B cell (primary cell): ENCODE measurements at regions not wholly inside any gene's neighbourhood (a gene's known extent, or its start where the extent isn't known, plus 50 kb on each side); places are given as distances from the start of the nearest gene placed in this dataset.

ENCODE experiments used
- ATAC-seq: fragments of 200-7000 bp; cut with Tn5 transposase; one replicate; pipeline ENCODE4 v1.10.0; 2021; ENCODE audit warnings: low read depth, mild to moderate bottlenecking, moderate number of reproducible peaks, moderate library complexity
- CTCF ChIA-PET: fragments of 350-600 bp; sonication (Branson Sonifier 250); formaldehyde crosslinking; loops from one replicate; lab custom pipeline; 2021; ENCODE audit warnings: antibody characterized with exemption, inconsistent platforms; lab: Charles Lee
- POLR2A ChIA-PET: fragments of 350-600 bp; sonication (Branson Sonifier 250); formaldehyde crosslinking; loops from one replicate; lab custom pipeline; 2021; ENCODE audit warnings: antibody characterized with exemption; lab: Charles Lee
- DNase-seq: peaks from one replicate; pipeline ENCODE4 v3.0.0; 2013
- H2AFZ ChIP-seq: 2 replicates; pipeline ENCODE4 v1.6.1; 2012; ENCODE audit warnings: mild to moderate bottlenecking, low read depth, low read length; ENCODE audit not compliant: insufficient read depth, poor library complexity, severe bottlenecking
- H3K27ac ChIP-seq, 2 donors: 1 replicate in 1 of 2; 2 replicates in 1 of 2; pipeline ENCODE4 v1.5.1; 2012 to 2013; ENCODE audit warnings: low read length in 2 of 2, mild to moderate bottlenecking in 2 of 2, moderate library complexity in 1 of 2
- H3K27me3 ChIP-seq, 4 experiments: fragments of 200-600 bp in 1 of 4; sonication (generic) in 1 of 4; replicated peaks in 1 of 4; 1 replicate in 2 of 4; 2 replicates in 2 of 4; pipeline versions ENCODE4 v1.6.1 to v1.7.0; 2013 to 2016; ENCODE audit warnings: low read length in 3 of 4, mild to moderate bottlenecking in 2 of 4, mixed read lengths in 1 of 4, moderate library complexity in 1 of 4; ENCODE audit not compliant: insufficient read depth in 4 of 4, control insufficient read depth in 3 of 4; ENCODE audit errors: control extremely low read depth in 1 of 4
- H3K36me3 ChIP-seq, 2 experiments: replicated peaks in 1 of 2; 1 replicate in 1 of 2; 2 replicates in 1 of 2; pipeline versions ENCODE4 v1.6.1 to v1.7.1; 2013; ENCODE audit warnings: low read length in 1 of 2; ENCODE audit not compliant: insufficient read depth in 2 of 2, control insufficient read depth in 1 of 2; ENCODE audit errors: control extremely low read depth in 1 of 2, extremely low read depth in 1 of 2
- H3K4me1 ChIP-seq, 2 donors: fragments of 200-600 bp in 1 of 2; sonication (generic) in 1 of 2; 1 replicate in 1 of 2; 2 replicates in 1 of 2; pipeline versions ENCODE4 v1.5.1 to v1.6.1; 2013 to 2017; ENCODE audit warnings: low read length in 2 of 2; ENCODE audit not compliant: control insufficient read depth in 2 of 2, insufficient read depth in 2 of 2
- H3K4me2 ChIP-seq: replicated peaks from 2 replicates; pipeline ENCODE3; 2012; ENCODE audit warnings: mild to moderate bottlenecking, low read depth, low read length; ENCODE audit not compliant: poor library complexity, severe bottlenecking
- H3K4me3 ChIP-seq, 5 experiments: fragments of 200-600 bp in 1 of 5; sonication (generic) in 1 of 5; 1 replicate in 3 of 5; 2 replicates in 2 of 5; pipeline versions ENCODE4 v1.5.1 to v1.7.0; 2011 to 2016; ENCODE audit warnings: low read length in 4 of 5, mild to moderate bottlenecking in 4 of 5, low read depth in 2 of 5, control low read depth in 1 of 5, moderate library complexity in 1 of 5; ENCODE audit not compliant: insufficient read depth in 1 of 5; ENCODE audit errors: control extremely low read depth in 1 of 5, extremely low read depth in 1 of 5
- H3K79me2 ChIP-seq: fragments of 200-600 bp; sonication (generic); one replicate; pipeline ENCODE4 v1.6.0; 2016; ENCODE audit warnings: low read length; ENCODE audit not compliant: control insufficient read depth, insufficient read depth
- H3K9ac ChIP-seq: fragments of 200-600 bp; sonication (generic); 2 replicates; pipeline ENCODE4 v1.6.1; 2017; ENCODE audit warnings: mild to moderate bottlenecking, low read length, moderate library complexity
- H3K9me3 ChIP-seq, 3 donors: one replicate each; pipeline versions ENCODE4 v1.6.1 to v1.7.1; 2013; ENCODE audit warnings: low read length in 2 of 3; ENCODE audit not compliant: control insufficient read depth in 2 of 3, insufficient read depth in 1 of 3; ENCODE audit errors: control extremely low read depth in 1 of 3
- H4K20me1 ChIP-seq: 2 replicates; pipeline ENCODE4 v1.6.0; 2012; ENCODE audit warnings: mild to moderate bottlenecking, low read length; ENCODE audit not compliant: insufficient read depth, control insufficient read depth, poor library complexity, severe bottlenecking
- H3K27ac Mint-ChIP-seq: one replicate; pipeline ENCODE4 v1.8.0; 2021; ENCODE audit warnings: mixed read lengths
- H3K27me3 Mint-ChIP-seq: one replicate; pipeline ENCODE4 v1.8.0; 2021; ENCODE audit warnings: mixed read lengths
- H3K4me1 Mint-ChIP-seq: one replicate; pipeline ENCODE4 v1.8.0; 2021; ENCODE audit warnings: mixed read lengths
- H3K4me3 Mint-ChIP-seq: one replicate; pipeline ENCODE4 v1.8.0; 2021; ENCODE audit warnings: mixed read lengths
- H3K9me3 Mint-ChIP-seq: one replicate; pipeline ENCODE4 v1.8.0; 2022; ENCODE audit warnings: mixed read lengths; ENCODE audit not compliant: insufficient read depth
- CTCF ChIP-seq: fragments of 200-600 bp; IDR thresholded peaks from one replicate; pipeline ENCODE4 v1.8.0; 2022; ENCODE audit warnings: antibody characterized with exemption, mild to moderate bottlenecking
- EZH2 ChIP-seq: IDR thresholded peaks from 2 replicates; pipeline ENCODE4 v1.6.1; 2012; ENCODE audit warnings: borderline replicate concordance, low read depth, mild to moderate bottlenecking, moderate library complexity, low read length; ENCODE audit not compliant: insufficient read depth, poor library complexity, severe bottlenecking
- WGBS: methylation state at CpG from one replicate; pipeline ENCODE4 v1.1.5; 2013; ENCODE audit warnings: missing lambda C conversion rate; ENCODE audit not compliant: insufficient coverage; 5-methylcytosine and 5-hydroxymethylcytosine counted together
- intact Hi-C: fragments of 100-400 bp; cut with micrococcal nuclease; formaldehyde crosslinking; loops from one replicate; pipeline ENCODE4 v1.10.0; 2022

- Histone ChIP-seq H3K79me2 (no peaks in the 10 kb centered on the region), H3K4me1 (no peaks in the 10 kb centered on the region), H3K27ac (no peak overlapping the region), H3K36me3 (no peaks in the 10 kb centered on the region), H3K27me3 (no peaks in the 10 kb centered on the region), H3K4me2 (no peak overlapping the region), H2AFZ (no peak overlapping the region), H3K4me3 (no peak overlapping the region), H4K20me1 (no peaks in the 10 kb centered on the region), H3K9ac (no peak overlapping the region), H3K9me3 (peaks cover 0 to 10% (median 0%) of the 10 kb centered on the region in 3 donors)
- POLR2A ChIA-PET, result no interaction called here
- intact Hi-C loops, result no loop called here
- CTCF ChIA-PET, result no interaction called here
- WGBS, result no CpG with 5 or more reads among the region's 3 CpGs
- H3K4me3 Mint-ChIP-seq, result no peak overlapping the region
- H3K4me1 Mint-ChIP-seq, result no peaks in the 10 kb centered on the region
- TF ChIP-seq EZH2 (no peak), CTCF (no peak)
- H3K27ac Mint-ChIP-seq, result no peak overlapping the region
- peaks cover 23% of the 10 kb centered on the region for H3K27me3 Mint-ChIP-seq
- DNase-seq (no peak), ATAC-seq (no peak)
- H3K9me3 Mint-ChIP-seq, result no peaks in the 10 kb centered on the region
These were observed 74.9 kb upstream of the KL start for GRCh38 chr13:32941368-32941767.

GRCh38 chr13:32946558-32946957, 69.7 kb upstream of the KL start:
- Mint-ChIP-seq H3K9me3 (no peaks in the 10 kb centered on the region), H3K4me3 (no peak overlapping the region), H3K4me1 (no peaks in the 10 kb centered on the region), H3K27ac (no peak overlapping the region), H3K27me3 (peaks cover 10% of the 10 kb centered on the region)
- H3K27me3 ChIP-seq, result no peaks in the 10 kb centered on the region
- POLR2A ChIA-PET, result no interaction called here
- H3K4me1 ChIP-seq, result no peaks in the 10 kb centered on the region
- no peak for ATAC-seq
- no peaks in the 10 kb centered on the region for H4K20me1 ChIP-seq
- CTCF ChIA-PET, result no interaction called here
- 84% methylated on average over 3 of the region's 5 CpGs for WGBS
- no peak for DNase-seq
- H3K9me3 ChIP-seq, result no peaks in the 10 kb centered on the region
- no peak overlapping the region for H3K27ac ChIP-seq
- H3K4me3 ChIP-seq, result no peak overlapping the region
- no peak overlapping the region for H3K9ac ChIP-seq
- H3K4me2 ChIP-seq, result no peak overlapping the region
- H3K36me3 ChIP-seq, result no peaks in the 10 kb centered on the region
- TF ChIP-seq EZH2 (no peak), CTCF (no peak)
- H3K79me2 ChIP-seq, result no peaks in the 10 kb centered on the region
- H2AFZ ChIP-seq, result no peak overlapping the region
- intact Hi-C loops, result no loop called here
